ENCODE measurements at regions not wholly inside any gene's neighbourhood (a gene's known extent, or its start where the extent isn't known, plus 50 kb on each side); places are given as distances from the start of the nearest gene placed in this dataset.
"Not testable (repeated sequence)": the region's sequence is repeated elsewhere in the genome, so short reads cannot be mapped to it uniquely, and the experiment has no call there.

DNA sequence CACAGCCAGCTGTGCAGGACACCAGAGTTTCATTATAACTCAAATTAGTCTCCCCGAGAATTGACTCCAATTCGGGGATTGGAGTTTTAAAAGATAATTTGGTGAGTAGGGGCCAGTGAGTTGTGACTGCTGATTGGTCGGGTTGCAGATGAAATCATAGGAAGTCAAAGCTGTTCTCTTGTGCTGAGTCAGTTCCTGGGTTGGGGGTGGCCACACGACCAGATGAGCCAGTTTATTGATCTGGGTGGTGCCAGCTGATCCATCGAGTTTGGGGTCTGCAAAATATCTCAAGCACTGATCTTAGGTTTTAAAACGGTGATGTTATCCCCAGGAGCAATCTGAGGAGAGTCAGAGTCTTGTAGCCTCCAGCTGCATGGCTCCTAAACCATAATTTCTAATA lies 82.7 kb upstream of the SLC66A3 start:
- DNase-seq (ENCODE audit: low read depth, low spot score), result no peak

DNA sequence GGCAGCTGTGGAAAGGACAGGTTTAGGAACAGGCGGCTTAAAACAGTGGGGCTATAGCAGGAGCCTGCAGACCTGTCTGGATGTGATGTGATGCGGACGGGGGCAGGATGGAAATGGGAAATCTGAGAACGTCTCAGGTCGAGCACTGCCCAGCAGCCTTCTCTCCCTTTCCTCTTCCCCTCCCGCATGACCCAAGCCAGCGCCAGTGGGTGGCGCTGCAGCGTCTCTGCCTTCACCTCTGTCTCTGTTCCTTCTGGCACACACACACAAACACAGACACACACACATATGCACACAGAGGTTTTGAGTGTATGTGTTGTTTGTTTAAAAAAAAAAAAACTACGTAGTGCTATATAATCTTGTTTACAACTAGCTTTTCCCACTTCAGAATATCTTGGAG lies 82.0 kb upstream of the SLC66A3 start:
- DNase-seq (ENCODE audit: low read depth, low spot score), result peak; percentile 61

DNA sequence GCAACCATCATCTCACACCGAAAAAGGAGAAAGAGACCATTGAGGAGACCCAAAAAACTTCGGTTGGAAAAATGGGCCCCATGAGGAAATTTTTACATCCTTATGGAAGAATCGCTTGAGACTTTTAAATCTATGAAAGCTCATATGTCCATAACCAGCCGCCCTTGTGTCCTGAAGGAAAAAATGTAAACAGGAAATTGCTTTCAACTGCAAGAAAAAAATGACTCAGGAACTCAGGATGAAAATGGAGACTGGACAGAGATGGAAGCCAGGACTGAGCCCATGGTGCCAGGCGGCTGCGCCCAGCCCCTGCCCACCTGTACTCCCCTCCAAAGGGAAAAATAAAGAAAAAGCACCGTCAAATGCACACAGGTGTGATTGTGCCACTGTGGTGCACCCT lies 81.5 kb upstream of the SLC66A3 start:
- DNase-seq (ENCODE audit: low read depth, low spot score), result no peak

DNA sequence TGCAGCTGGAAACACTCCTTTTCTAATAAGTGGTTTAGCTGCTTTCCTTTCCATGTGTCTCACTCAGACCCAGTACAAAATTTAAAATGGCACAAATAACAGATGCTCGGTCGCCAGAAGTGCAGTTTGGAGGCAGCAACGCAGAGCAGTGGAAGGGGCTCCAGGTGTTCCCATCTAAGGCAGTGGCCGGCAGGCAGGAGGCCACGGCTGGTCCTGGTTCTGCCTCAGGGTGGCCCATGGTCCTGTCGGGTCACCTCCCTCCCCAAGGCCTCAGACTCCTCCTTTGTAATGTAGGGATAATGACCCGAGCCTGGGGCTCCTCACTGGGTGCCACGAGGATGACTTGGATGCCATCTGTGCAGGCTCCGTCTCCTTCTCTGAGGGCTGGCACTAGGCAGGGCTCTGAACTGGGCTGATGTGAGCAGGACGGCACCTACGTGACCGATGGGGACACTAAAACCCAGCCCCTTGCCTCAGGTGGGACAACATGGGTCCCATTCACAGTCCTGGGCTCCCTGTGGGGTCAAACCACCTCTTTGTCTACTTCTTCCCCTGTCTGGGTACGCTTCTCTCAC lies 80.9 kb upstream of the SLC66A3 start:
- no peak for DNase-seq (ENCODE audit: low read depth, low spot score)

DNA sequence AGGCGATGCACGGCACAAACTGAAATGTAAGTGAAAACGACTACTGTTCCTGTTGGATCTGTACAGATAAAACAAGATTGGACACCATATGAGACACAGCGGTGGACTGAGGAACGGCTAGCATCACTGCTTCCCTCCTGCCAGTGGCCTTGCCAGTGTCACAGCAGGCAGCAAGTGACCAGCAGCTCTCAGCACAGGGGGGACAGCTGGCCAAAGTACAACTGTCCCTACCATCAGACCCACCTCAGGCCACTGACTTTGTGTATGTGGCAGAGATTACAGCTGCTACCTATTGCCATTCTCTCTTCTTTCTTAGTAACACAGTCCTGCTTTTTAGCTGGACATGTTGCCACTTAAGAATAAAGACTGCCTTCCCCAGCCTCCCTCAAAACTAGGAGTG lies 80.0 kb upstream of the SLC66A3 start:
- no peak for DNase-seq (ENCODE audit: low read depth, low spot score)

DNA sequence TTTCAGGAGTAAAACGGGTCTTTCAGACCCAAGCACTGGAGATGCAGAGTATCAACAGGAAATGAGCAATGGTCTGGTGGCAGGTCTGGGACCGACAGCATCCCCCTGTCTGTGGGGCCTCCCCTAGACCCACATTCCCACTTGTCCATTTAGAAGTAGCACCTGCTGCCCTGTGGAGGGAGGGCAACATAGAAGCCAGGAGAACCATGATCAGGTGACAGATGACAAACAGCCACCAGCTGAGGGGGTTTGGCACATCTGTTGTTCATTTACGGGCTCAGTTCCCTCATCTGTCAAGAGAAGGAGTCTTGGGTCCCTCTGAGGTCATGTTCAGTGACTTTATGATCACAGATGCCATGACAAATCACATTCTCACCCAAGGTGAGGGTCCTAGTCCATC lies 77.9 kb upstream of the SLC66A3 start:
- no peak for DNase-seq (ENCODE audit: low read depth, low spot score)

DNA sequence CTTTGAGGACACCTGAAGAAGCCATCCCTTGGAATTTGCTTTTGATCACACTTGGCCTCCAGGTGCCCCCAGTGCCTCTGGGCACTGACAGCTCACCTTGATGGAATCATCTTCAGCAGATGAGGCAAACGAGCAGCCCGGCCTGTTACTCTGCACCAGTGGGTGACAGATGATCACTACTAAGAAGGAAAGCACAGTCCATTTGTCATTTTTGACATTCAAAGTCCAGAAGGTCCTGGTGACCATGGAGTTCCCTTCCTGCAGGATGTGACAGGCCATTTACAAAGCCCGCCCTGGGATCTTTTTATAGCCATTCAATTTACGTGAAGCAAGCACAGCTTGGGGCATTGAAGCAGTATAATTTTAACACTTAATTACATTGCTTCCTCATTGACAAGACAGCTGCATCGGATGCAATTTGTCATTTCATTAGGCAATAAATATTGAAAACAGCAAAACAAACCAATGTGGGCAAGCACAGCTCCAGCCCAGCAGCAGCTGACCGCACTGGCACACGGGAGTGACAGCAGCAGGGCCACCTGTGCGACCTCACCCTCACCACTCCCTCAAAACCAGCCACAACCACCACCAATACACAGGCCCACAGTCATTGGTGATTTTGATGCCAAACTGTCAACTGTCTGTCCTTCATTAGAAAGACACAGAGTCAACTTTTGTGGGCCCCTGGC lies 76.0 kb upstream of the SLC66A3 start:
- DNase-seq (ENCODE audit: low read depth, low spot score), result no peak

DNA sequence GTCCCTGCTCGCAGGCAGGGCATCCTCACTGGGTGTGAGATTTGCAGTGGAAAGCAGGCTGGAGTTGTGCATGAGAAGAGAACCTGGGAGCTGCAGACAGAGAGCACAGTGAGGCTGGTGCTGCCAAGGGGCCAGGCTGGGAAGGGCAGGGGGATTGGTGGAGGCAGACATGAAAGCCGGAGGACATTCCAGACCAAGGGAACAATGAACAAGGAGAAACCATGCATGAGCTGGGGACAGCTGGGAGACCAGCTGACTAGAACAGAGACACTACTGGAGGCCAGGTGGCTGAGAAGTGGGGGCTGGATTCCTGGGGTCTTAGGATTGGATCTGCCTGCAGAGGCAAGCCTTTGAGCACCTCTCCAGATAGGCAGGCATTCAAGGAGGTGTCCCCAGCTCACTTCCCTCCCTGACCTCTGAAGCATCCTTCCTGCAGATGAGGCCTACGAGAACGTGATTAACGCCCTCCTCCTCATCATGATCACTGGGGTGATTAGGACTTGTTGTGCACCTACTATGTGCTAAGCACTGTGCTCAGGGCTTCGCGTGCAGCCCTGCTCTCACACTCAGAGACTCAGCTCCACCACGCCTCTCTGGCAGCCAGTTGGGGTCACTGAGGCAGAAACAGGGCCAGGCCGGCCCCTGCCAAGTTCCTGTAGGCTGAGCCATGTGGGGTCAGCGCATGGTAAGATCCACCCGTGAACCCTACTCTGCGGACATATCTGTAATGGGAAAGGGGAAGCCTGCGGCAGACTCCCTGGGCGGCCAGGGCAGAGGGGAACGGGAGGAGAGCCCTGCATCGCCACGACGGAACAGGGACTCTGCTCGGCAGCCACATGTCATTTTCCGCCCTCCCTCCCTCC lies 74.8 kb upstream of the SLC66A3 start:
- DNase-seq (ENCODE audit: low read depth, low spot score), result peak; percentile 9

DNA sequence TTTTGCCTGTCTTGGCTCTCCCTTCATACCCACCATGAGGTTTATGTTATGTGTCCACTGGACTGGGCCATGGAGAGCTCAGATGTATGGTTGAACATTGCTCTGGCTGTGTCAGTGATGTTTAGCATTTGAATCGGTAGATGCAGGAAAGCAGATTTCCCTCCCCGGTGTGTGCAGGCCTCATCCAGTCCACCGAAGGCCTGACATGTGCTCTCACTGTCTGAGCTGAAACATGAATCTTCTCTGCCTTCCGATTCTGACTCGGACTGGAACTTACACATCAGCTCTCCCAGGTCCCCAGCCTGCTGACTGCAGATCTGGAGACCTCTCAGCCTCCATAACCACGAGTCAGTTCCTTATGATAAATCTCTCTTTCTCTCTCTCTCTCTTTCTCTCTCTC lies 72.4 kb upstream of the SLC66A3 start:
- DNase-seq (ENCODE audit: low read depth, low spot score), result no peak

DNA sequence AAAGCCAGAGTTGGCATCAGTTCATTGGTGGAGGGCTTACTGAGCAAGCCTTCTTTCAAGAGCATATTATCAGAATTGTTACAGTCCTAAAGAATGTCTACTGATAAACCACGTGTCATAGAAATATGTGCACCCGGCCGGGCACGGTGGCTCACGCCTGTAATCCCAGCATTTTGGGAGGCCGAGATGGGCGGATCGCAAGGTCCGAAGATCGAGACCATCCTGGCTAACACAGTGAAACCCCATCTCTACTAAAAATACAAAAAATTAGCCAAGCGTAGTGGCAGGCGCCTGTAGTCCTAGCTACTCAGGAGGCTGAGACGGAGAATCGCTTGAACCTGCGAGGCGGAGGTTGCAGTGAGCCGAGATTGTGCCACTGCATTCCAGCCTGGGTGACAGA lies 66.4 kb upstream of the SLC66A3 start:
- not testable (repeated sequence) for DNase-seq (ENCODE audit: low read depth, low spot score)

DNA sequence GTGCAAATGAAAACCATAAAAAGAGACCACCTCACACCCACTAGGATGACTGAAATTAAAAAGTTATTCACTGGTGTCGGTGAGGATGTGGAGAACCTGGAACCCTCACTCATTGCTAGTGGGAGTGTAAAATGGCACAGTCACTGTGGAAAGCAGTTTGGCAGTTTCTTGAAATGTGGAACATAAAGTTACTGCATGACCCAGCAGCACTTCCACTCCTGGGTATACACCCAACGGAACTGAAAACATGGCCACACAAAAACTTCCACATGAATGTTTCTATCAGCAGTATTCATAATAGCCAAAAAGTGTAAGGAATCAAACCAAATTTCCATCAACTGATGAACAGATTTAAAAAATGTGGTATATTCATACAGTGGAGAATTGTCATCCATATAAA lies 65.1 kb upstream of the SLC66A3 start:
- DNase-seq (ENCODE audit: low read depth, low spot score), result no peak

DNA sequence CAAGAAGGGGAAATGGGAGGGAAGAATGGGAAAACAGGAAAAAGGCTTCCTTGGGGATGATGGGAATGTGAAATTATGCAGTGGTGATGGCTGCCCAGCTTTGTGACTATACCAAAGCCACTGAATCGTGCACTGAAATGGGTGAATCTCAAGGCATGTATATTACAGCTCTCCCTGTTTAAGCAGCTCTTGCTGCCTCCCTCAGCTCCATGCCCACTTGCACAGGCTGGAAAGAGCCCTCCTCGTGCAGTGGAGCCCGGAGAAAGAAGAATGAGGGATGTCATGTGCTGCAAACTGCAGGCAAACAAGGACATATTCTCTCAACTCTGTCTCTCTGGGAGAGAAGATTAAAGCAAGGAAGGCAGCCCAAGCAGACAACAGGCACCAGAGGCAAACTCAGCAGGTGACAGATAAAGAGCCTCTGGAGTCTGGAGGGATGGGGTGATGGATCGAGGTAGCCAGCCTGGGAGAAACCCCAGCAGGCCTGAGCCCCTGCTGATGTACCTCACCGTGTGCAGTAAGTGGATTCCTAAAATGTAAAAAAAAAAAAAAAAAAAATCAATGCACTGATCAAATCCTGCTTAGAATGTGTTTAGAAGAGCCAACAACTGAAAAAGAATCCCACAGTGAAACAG lies 62.4 kb upstream of the SLC66A3 start:
- no peak for DNase-seq (ENCODE audit: low read depth, low spot score)

DNA sequence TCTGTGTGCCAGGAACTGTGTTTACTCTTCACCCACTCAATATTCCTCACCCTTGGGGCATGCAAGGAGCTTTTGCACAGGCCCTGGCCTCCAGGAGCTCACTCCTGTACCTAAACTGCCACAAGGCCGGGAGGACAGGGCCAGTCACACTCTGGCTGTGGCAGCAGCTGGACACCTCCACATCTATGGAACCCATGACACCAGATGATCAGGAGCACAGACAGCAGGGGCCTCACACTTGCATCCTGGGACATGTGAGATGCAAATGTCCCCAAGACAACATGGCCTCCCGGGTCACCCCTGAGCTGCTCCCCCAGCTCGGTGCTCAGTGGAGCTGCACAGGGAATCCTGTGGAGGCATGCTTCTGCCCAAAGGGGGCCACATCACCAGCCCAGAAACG lies 61.8 kb upstream of the SLC66A3 start:
- no peak for DNase-seq (ENCODE audit: low read depth, low spot score)

DNA sequence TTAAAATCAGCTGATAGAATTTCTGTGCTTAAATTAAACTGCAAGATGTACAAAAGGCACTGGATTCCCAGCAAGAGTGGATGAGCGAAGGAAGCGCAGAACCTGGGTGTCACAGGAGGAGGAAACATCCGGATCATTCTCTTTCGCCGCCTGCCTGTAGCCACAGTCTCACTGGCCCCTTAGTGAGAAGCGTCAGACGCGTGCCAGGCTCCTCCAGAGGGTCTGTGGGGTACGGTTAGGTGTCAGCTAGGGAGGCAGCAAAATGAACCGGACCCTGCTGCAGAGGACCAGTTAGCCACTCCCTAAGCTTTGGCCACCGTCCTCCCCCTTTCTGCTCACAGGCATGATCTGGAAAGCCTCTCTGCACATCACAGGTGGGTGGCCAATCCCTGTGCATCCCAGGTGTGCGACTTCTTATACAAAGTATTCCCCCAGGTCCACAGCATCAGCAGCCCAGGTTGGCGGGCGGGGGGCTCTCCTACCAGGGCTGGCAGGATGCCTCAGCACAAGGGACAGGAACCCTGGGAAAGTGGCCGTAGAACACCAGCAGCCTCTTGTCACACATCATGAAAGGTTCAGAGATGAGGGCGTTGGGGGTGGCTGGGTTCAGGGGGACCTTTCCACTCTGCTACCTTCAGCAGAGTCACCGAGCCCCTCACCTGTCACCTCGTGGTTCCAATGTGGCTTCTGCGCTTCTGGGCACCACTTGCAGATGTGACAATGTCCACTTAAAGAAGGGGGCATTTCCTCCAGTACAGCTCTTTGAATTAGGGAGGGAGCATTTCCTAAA lies 61.1 kb upstream of the SLC66A3 start:
- no peak for DNase-seq (ENCODE audit: low read depth, low spot score)

DNA sequence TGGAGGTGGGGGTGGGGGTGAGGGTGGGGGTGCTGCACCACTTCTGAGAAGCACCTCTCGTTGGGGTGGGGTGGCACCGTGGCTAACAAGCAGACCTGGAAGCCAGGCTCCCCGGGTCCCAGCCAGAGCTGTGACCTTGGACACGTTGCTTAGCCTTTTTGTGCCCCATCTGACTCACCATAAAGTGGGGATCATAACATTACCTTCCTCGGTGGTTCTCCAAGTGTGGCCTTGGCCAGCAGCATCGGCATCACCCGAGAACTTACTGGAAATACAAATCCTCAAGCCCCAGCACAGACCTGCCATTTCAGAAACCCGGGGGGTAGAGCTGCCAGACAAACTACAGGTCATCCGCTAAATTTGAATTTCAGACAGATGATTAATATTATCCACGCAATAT lies 58.7 kb upstream of the SLC66A3 start:
- no peak for DNase-seq (ENCODE audit: low read depth, low spot score)

DNA sequence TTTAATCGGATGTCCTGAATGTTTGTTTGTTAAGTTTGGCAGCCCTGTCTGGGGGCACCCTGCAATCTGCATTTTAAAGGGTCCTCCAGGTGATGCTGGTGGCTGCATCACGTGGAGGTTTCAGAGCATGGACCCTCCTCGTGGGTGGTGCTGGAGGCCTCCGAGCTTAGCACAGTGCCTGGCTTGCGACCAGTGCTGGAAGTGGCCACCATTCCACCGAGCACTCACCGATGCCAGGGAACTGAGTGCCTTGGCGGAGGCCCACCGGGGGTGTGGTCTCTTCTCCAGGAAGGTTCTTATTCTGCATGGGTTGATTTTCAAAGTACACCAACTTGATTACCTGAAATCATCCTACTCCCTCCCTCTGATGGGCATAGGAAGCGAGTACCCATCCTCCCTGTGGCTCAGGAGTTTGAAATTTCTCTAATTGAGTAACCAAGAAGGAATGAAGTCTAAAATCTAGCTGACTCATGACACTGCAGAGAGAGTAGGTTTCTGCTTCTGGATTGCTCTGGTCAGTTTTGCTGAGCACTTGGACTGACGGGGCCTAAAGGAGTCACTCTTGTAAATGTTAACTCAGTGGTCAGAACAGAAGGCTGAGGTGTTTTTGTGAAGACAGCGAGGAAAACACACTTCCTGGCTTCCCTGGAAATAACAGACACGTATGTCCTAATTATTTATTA lies 58.1 kb upstream of the SLC66A3 start:
- peak; percentile 61 for DNase-seq (ENCODE audit: low read depth, low spot score)

DNA sequence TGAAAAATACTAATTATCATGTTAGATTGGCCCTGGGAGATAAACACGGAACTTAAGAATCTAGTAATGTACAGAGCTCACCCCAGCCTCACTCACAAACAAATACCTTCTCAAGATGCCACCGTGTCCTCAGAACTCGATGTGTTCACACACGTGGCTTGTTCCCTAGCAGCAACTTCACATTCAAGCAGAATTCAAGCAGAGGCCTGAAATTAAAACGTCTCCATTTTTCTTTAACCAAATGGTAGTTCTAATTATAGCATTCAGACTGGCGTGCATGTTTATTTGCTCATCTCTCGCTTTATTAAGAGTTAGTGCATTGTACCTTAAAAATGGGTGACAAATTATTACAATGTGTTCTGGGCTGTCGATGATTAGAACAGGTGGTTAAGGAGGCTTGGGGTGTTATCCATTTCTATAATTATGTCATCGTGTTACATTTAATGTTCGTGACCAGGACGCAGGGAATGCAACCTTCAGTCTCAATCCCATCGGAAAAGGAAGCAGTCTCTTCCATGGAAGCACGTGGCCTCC lies 57.3 kb upstream of the SLC66A3 start:
- DNase-seq (ENCODE audit: low read depth, low spot score), result no peak

DNA sequence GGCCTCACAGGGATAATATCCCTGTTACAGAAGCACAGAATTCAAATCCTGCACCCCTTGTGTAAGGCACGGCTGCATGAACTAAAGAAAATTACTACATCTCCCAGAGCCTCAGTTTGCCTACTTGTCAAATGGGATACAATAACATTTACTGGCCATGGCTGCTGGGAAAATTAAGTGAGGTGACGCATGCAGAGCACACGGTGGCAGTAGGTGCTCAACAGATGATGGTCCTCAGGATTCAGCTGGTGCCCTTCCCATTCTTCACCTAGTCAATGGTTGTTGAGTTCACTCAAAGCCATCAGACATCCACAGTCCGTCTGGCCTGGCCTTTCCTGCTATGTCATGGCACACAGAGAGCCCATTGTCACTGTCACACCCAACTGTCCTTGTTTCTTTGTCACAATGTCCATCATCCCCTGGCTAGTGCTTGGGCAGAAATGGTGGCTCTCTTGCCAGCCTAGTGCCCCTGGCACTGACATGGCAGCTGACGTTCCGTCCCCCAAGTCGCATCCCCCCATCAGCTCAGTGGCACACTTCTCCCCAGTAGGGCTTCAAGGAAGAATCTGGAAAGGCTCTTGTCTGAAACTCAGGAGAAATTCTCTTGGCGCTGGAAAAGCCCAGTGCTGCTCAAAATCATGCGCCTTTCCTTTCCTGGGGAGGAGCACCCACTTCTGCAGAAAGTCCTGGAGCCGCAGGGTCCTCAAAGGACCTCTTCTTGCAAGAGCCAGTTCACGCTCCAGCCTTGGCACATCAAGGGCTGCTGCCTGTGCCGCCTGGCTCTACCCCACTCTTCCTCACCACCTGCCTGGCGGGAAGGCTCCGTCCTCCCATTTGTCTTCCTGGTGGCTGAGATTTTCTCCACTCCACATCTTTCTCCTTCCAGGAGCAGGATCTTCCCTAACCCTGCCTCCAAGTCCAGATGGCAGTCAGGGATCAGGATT lies 55.9 kb upstream of the SLC66A3 start:
- DNase-seq (ENCODE audit: low read depth, low spot score), result no peak

DNA sequence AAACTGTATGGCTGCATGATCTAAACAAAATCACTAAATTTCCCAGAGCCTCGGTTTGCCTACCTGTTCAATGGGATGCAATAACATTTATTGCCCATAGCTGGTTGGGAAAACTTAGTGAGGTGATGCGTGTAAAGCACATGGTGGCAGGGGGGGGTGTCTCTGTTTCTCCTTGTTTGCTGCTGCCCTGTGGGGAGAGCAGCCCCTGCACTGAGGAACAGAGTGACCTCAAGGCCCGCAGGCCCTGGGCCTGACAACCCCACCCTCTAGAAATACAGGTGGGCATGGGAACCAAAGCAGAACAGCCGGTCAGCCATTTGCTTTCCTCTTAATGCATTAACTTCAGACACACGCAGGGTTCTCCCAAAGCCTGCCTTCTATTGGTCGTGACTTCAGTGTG lies 55.1 kb upstream of the SLC66A3 start:
- DNase-seq (ENCODE audit: low read depth, low spot score), result no peak

DNA sequence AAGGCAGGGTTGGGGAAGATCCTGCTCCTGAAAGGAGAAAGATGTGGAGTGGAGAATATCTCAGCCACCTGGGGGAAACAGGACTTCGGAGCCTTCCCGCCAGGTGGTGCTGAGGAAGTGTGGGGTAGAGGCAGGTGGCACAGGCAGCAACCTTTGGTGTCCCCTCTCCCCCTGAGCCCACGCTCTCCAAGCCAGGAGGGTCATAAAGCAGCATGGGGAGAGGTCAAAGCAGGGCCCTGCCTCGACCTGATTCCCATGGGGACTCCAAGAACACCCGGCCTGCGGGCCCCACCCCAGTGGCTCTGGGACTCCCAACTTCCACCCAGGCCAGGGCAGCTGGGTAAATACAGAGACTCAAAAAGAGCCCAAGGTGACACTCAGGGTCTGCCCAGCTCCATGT lies 54.3 kb upstream of the SLC66A3 start:
- DNase-seq (ENCODE audit: low read depth, low spot score), result no peak
